ENCODE measurements at regions not wholly inside any gene's neighbourhood (a gene's known extent, or its start where the extent isn't known, plus 50 kb on each side); places are given as distances from the start of the nearest gene placed in this dataset.
A peak's percentile ranks its signal among the peaks of the same experiment; 100 is the strongest.

DNA sequence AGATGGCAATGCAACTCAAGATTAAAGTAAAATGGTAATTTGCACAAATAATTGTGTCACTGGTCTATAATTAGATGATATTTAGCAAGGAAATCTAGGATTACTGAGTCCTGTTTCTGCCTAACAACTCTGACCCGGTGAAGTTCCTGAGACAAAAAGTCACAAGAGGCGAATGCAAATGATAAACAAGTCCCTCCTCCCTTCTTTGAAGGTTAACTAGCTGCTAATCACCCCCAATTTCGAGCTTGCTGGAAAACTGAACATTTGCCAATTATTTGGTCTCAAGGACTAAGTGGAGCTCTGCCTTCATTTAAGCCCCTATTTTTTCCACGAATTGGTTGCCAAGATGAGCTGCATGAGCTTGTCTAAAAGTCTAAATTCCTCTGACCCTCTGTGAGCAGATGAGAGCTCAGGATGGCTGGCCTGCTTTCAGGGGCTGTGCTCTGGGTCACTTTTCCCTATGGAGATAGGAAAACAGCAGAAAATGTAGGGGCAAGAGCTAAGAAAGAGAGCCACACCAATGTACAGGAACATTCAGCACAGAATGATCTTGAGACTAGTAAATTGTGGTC, 127.3 kb downstream of the MBL2 start:
- TF ChIP-seq, protein P1, sequence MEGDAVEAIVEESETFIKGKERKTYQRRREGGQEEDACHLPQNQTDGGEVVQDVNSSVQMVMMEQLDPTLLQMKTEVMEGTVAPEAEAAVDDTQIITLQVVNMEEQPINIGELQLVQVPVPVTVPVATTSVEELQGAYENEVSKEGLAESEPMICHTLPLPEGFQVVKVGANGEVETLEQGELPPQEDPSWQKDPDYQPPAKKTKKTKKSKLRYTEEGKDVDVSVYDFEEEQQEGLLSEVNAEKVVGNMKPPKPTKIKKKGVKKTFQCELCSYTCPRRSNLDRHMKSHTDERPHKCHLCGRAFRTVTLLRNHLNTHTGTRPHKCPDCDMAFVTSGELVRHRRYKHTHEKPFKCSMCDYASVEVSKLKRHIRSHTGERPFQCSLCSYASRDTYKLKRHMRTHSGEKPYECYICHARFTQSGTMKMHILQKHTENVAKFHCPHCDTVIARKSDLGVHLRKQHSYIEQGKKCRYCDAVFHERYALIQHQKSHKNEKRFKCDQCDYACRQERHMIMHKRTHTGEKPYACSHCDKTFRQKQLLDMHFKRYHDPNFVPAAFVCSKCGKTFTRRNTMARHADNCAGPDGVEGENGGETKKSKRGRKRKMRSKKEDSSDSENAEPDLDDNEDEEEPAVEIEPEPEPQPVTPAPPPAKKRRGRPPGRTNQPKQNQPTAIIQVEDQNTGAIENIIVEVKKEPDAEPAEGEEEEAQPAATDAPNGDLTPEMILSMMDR (IDR thresholded peaks at IDR 0.05): no peak
- Mint-ChIP-seq H3K4me3 (no peak overlapping the region), H3K4me1 (ENCODE audit: low read depth) (peaks cover 49% of the 10 kb centered on the region), H3K27me3 (ENCODE audit: insufficient read depth) (no peaks in the 10 kb centered on the region), H3K9me3 (no peaks in the 10 kb centered on the region), H3K36me3 (ENCODE audit: low read depth) (0 out of 2 replicates have a peak, but pooled peaks cover 5% of the 10 kb centered on the region), H3K27ac (no peak overlapping the region)
- no peak for DNase-seq

DNA sequence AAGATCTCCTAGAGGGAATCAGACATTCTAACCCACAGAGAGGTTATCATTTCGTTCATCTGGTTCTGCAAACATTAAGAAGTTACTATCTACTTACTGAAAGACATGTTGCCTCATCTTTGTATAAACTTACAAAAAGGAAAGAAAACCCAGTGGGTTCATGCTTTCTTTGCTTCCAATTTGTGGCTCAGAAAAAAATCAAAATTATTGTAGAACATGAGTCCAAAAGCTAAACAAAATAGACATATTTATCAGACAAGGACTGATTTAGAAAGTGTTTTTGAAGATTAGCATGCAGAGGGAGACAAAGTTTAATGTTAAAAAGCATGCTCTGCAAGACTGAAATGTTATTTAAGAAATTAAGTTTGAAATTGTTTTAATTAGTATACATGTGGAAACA, 123.1 kb downstream of the MBL2 start:
- no peak overlapping the region for H3K4me3 Mint-ChIP-seq
- no peaks in the 10 kb centered on the region for H3K36me3 Mint-ChIP-seq (ENCODE audit: low read depth)
- H3K27ac Mint-ChIP-seq: no peak overlapping the region
- DNase-seq: no peak
- TF ChIP-seq, protein P1 (IDR thresholded peaks at IDR 0.05): no peak
- H3K4me1 Mint-ChIP-seq (ENCODE audit: low read depth): peaks cover 65% of the 10 kb centered on the region
- H3K9me3 Mint-ChIP-seq: no peaks in the 10 kb centered on the region
- peaks cover 1% of the 10 kb centered on the region; the same call in 1 of the 2 replicates for H3K27me3 Mint-ChIP-seq (ENCODE audit: insufficient read depth)

DNA sequence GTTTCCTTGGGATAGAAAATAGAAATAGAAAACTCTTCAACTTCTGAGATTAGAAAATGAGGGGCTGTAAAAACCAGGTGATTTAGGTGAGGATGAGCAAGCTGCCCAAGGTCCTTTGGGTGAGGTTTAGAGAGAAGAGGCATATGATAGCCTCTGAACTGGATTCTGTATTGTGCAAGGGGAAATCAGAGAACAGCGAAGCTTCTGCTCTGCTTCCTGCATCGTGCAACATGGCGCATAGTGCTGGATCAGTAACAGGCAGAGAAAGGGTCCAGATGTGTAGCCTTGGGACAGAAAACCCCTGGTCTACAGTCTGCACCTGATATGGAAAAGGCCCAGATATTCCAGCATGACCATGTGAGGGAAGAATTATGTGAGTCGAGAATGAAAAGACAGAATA, 121.7 kb downstream of the MBL2 start:
- TF ChIP-seq, protein P1 (IDR thresholded peaks at IDR 0.05): no peak
- H3K4me1 Mint-ChIP-seq (ENCODE audit: low read depth): peaks cover 57% of the 10 kb centered on the region
- no peaks in the 10 kb centered on the region for H3K9me3 Mint-ChIP-seq
- no peak overlapping the region for H3K4me3 Mint-ChIP-seq
- H3K27me3 Mint-ChIP-seq (ENCODE audit: insufficient read depth): peaks cover 1% of the 10 kb centered on the region; the same call in 1 of the 2 replicates
- H3K27ac Mint-ChIP-seq: no peak overlapping the region
- DNase-seq: no peak
- H3K36me3 Mint-ChIP-seq (ENCODE audit: low read depth): no peaks in the 10 kb centered on the region

DNA sequence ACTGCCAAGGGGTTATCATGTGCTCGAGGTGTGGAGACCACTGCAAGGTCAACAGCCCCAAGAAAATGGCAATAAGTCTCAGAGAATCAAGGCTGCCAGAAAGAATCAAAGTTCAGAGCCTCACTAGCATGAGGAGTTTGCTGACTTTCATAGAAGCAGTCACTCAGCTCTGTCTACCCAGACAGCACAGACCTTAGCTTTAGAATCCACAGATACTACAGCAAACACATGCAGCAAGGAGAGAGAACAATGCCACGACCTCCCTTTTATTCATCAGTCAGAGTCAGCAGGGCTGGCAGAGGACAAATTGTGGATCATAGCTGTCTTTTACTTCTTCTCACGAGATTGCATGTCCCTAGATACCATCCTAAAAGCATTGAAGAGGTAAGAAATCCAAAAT, 121.3 kb downstream of the MBL2 start:
- Mint-ChIP-seq H3K4me1 (ENCODE audit: low read depth) (peaks cover 53% of the 10 kb centered on the region), H3K27me3 (ENCODE audit: insufficient read depth) (peaks cover 1% of the 10 kb centered on the region; the same call in 1 of the 2 replicates), H3K9me3 (no peaks in the 10 kb centered on the region), H3K27ac (no peak overlapping the region), H3K36me3 (ENCODE audit: low read depth) (no peaks in the 10 kb centered on the region), H3K4me3 (no peak overlapping the region)
- DNase-seq: no peak
- TF ChIP-seq, protein P1 (IDR thresholded peaks at IDR 0.05): no peak

DNA sequence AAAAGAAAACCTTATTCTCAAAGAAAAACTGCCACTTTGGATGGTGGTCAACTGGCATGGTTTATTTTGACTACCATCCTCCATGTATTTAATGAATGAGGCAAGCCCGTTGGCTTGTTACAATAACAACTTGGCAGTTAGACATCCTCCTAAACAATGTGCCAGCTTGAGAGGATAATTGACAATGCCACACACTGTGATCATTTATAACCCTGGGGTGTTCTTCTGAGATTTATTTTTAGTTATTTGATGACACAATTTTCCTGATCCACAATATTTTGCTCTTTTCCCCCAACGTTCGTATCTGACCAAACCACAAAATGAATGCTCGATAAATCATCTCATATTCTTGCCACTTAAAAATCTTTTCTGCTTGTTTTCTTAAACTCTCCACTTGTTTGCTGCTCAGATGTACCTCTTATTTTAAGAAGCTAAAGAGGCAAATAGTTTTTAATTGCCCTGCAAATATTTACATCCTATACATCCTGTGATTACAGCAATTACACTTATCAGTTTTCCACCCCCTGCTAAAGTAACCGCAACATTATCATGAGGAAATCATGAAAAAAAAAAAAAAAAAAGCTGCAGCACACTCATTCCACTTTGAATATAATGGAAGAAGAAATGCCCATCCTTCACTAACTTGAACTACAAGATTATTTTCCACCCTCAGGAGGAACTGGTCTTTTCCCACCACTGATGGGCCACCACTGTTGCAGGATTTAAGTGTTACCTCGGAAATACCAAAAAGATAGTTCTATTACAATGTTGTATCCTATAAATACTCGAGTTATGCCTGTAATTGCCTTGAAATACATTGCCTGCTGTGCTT, 119.9 kb downstream of the MBL2 start:
- Mint-ChIP-seq H3K36me3 (ENCODE audit: low read depth) (no peaks in the 10 kb centered on the region), H3K9me3 (no peaks in the 10 kb centered on the region), H3K27me3 (ENCODE audit: insufficient read depth) (peaks cover 1% of the 10 kb centered on the region; the same call in 1 of the 2 replicates), H3K4me1 (ENCODE audit: low read depth) (peaks cover 48% of the 10 kb centered on the region), H3K27ac (peak overlapping the region; percentile 3; the same call in 1 of the 2 replicates), H3K4me3 (peak overlapping the region; percentile 22)
- TF ChIP-seq, protein P1 (IDR thresholded peaks at IDR 0.05): no peak
- peak; percentile 48 for DNase-seq
